ENCODE measurements at regions not wholly inside any gene's neighbourhood (a gene's known extent, or its start where the extent isn't known, plus 50 kb on each side); places are given as distances from the start of the nearest gene placed in this dataset.
A peak's percentile ranks its signal among the peaks of the same experiment; 100 is the strongest.
"Not testable (repeated sequence)": the region's sequence is repeated elsewhere in the genome, so short reads cannot be mapped to it uniquely, and the experiment has no call there.

DNA sequence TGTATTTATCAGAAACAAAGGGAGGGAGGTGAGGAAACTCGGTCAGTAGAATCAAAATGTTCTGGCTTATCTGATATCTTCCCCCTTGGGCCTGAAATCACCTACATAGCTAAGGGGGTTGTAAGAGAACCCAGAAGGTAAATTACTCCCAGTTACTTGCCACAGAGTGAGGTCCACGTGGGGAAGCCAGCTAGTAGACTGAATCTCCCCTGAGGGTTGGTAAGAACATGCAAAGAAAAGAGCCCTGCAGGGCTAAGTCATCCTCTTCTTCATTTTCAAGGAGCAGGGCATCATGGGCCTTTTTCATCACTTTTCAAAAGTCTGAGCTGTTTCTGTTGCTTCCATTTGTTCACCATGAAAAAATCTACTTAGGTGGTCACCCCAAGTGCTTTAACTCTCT is 115.4 kb downstream of the QRSL1 start:
- Histone ChIP-seq H3K9ac (no peak overlapping the region), H3K4me2 (no peak overlapping the region), H3K27ac (no peak overlapping the region)

GRCh38 chr6:106744029-106744428 is 114.7 kb downstream of the QRSL1 start:
- H3K27ac ChIP-seq, H3K4me3 ChIP-seq, H3K9ac ChIP-seq, H3K36me3 ChIP-seq, H3K27me3 ChIP-seq, H4K20me1 ChIP-seq, H3K4me2 ChIP-seq: not testable (repeated sequence)
- Histone ChIP-seq H3K4me1 (peaks cover 49% of the 10 kb centered on the region), H3K9me3 (peaks cover 33% of the 10 kb centered on the region)

More for the DNA sequence above, 115.4 kb downstream of the QRSL1 start:
- Histone ChIP-seq H3K36me3 (no peaks in the 10 kb centered on the region), H3K4me1 (peaks cover 44% of the 10 kb centered on the region), H3K9me3 (peaks cover 33% of the 10 kb centered on the region), H4K20me1 (no peaks in the 10 kb centered on the region), H3K27me3 (no peaks in the 10 kb centered on the region), H3K4me3 (no peak overlapping the region; the same call in 1 of the 2 replicates)
- no peak for TF ChIP-seq Cebpa-rat (IDR thresholded peaks at IDR 0.05)

- H3K4me1 ChIP-seq: peaks cover 53% of the 10 kb centered on the region
- no peak for TF ChIP-seq Cebpa-rat (IDR thresholded peaks at IDR 0.05)
- H3K36me3 ChIP-seq: no peaks in the 10 kb centered on the region
- no peak overlapping the region for H3K4me3 ChIP-seq
- H3K9ac ChIP-seq: no peak overlapping the region
- peaks cover 33% of the 10 kb centered on the region for H3K9me3 ChIP-seq
- no peaks in the 10 kb centered on the region for H4K20me1 ChIP-seq
- no peak overlapping the region; the same call in 1 of the 2 replicates for H3K4me2 ChIP-seq
- H3K27me3 ChIP-seq: no peaks in the 10 kb centered on the region
- H3K27ac ChIP-seq: no peak overlapping the region
Observed at GRCh38 chr6:106743612-106744011, 114.2 kb downstream of the QRSL1 start.

DNA sequence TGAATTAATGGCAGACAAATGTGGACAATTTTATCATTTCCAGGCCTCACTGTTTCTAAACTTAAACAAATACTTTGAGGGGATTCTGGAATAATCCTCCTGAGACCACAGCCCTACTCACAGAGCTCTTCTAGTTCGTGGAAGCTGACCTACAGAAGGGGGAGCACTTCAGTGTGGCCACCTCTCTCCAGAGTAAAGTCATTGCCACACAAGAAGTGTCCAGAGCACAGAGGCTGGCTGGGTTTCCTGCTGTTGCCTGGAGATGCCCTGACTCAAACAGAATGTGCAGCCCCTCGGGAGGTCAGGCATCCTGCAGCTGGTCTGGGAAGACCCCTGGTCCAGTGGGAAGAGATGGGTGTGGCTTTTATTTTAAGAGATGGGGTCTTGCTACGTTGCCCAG is 110.9 kb downstream of the QRSL1 start:
- Histone ChIP-seq H3K9me3 (peaks cover 33% of the 10 kb centered on the region), H3K4me1 (peaks cover 55% of the 10 kb centered on the region)

GRCh38 chr6:106739387-106739786 is 110.0 kb downstream of the QRSL1 start:
- peaks cover 56% of the 10 kb centered on the region for H3K4me1 ChIP-seq
- H3K4me3 ChIP-seq: no peak overlapping the region
- TF ChIP-seq Cebpa-rat (IDR thresholded peaks at IDR 0.05): no peak
- peak overlapping the region; percentile 74 for H3K4me2 ChIP-seq
- H3K9me3 ChIP-seq: peaks cover 28% of the 10 kb centered on the region
- no peak overlapping the region for H3K27ac ChIP-seq
- no peaks in the 10 kb centered on the region for H3K27me3 ChIP-seq
- no peaks in the 10 kb centered on the region for H3K36me3 ChIP-seq
- no peaks in the 10 kb centered on the region for H4K20me1 ChIP-seq
- no peak overlapping the region for H3K9ac ChIP-seq

More for the DNA sequence above, 110.9 kb downstream of the QRSL1 start:
- peak overlapping the region; percentile 74; the same call in 1 of the 2 replicates for H3K4me2 ChIP-seq
- H3K9ac ChIP-seq: no peak overlapping the region
- H4K20me1 ChIP-seq: no peaks in the 10 kb centered on the region
- no peaks in the 10 kb centered on the region for H3K27me3 ChIP-seq
- no peak overlapping the region for H3K4me3 ChIP-seq
- 0 out of 2 replicates have a peak overlapping the region, but pooled peaks have one; percentile 14 for H3K27ac ChIP-seq
- TF ChIP-seq Cebpa-rat (IDR thresholded peaks at IDR 0.05): no peak
- no peaks in the 10 kb centered on the region for H3K36me3 ChIP-seq

DNA sequence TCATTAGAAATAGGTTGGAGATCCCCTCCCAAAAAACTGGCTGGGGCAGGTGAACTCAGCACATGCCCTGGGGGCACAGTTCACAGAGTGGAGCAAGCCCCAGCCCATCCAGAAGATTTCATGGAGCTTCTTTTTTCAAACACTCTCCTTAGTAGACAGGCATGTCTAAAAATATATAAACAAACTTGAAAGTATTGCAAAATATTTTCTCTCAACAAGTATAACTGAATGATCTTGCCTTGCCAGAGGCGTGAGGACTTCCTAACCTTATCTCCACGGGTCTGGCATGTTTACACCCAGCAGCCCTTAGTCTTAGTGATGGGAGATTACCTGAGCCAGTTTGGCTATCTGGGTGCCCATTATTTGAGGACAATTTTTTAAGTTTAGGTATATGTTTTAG is 107.1 kb downstream of the QRSL1 start:
- Histone ChIP-seq H3K9ac (no peak overlapping the region), H3K36me3 (no peaks in the 10 kb centered on the region), H3K4me1 (peaks cover 49% of the 10 kb centered on the region), H3K27me3 (no peaks in the 10 kb centered on the region), H3K9me3 (peaks cover 6% of the 10 kb centered on the region; the same call in 1 of the 2 replicates), H4K20me1 (no peaks in the 10 kb centered on the region), H3K4me2 (peak overlapping the region; percentile 74), H3K4me3 (no peak overlapping the region), H3K27ac (peak overlapping the region; percentile 70; the same call in 1 of the 2 replicates)
- no peak for TF ChIP-seq Cebpa-rat (IDR thresholded peaks at IDR 0.05)

- 0 out of 2 replicates have a peak overlapping the region, but pooled peaks have one; percentile 15 for H3K4me3 ChIP-seq
- peaks cover 1% of the 10 kb centered on the region; the same call in 1 of the 2 replicates for H3K9me3 ChIP-seq
- no peaks in the 10 kb centered on the region for H3K27me3 ChIP-seq
- no peak for TF ChIP-seq Cebpa-rat (IDR thresholded peaks at IDR 0.05)
- H3K9ac ChIP-seq: no peak overlapping the region; the same call in 1 of the 2 replicates
- H4K20me1 ChIP-seq: no peaks in the 10 kb centered on the region
- H3K27ac ChIP-seq: peak overlapping the region; percentile 70
- peak overlapping the region; percentile 74 for H3K4me2 ChIP-seq
- peaks cover 56% of the 10 kb centered on the region for H3K4me1 ChIP-seq
- H3K36me3 ChIP-seq: no peaks in the 10 kb centered on the region
Observed at GRCh38 chr6:106735828-106736227, 106.5 kb downstream of the QRSL1 start.

GRCh38 chr6:106735136-106735633 is 105.8 kb downstream of the QRSL1 start:
- H3K4me1 ChIP-seq: peaks cover 55% of the 10 kb centered on the region
- H3K4me2 ChIP-seq: peak overlapping the region; percentile 74
- no peak for TF ChIP-seq Cebpa-rat (IDR thresholded peaks at IDR 0.05)
- H3K27ac ChIP-seq: peak overlapping the region; percentile 70
- H3K36me3 ChIP-seq: no peaks in the 10 kb centered on the region
- H4K20me1 ChIP-seq: no peaks in the 10 kb centered on the region
- H3K27me3 ChIP-seq: no peaks in the 10 kb centered on the region
- peak overlapping the region; percentile 15; the same call in 1 of the 2 replicates for H3K4me3 ChIP-seq
- no peaks in the 10 kb centered on the region for H3K9me3 ChIP-seq
- no peak overlapping the region; the same call in 1 of the 2 replicates for H3K9ac ChIP-seq

GRCh38 chr6:106733386-106733785 is 104.0 kb downstream of the QRSL1 start:
- Histone ChIP-seq H3K27ac (no peak overlapping the region), H3K4me3 (no peak overlapping the region), H3K36me3 (no peaks in the 10 kb centered on the region), H3K4me1 (peaks cover 37% of the 10 kb centered on the region), H3K27me3 (no peaks in the 10 kb centered on the region), H4K20me1 (no peaks in the 10 kb centered on the region), H3K4me2 (no peak overlapping the region), H3K9me3 (no peaks in the 10 kb centered on the region), H3K9ac (no peak overlapping the region)
- no peak for TF ChIP-seq Cebpa-rat (IDR thresholded peaks at IDR 0.05)

DNA sequence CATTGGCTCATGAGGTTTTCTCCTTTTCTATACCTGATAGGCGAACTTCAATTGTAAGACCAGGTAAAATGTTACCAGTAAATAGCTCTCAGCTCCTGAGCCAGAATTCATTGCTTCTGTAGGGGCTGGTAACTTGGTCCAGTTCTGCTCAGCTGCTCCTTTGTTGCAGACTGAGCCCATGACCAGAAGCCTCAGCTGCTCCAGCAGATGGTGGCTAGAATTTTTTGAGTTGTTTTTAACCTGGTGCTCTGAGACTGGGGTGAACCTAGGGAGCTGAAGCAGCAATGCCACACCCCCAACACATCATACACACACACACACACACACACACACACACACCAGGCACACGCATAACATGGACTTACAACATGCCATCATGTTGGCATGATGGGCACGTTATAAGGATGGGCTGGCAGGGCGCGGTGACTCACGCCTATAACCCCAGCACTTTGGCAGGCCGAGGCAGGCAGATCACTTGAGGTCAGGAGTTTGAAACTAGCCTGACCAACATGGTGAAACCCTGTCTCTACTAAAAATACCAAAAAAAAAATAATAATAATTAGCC is 103.1 kb downstream of the QRSL1 start:
- no peak overlapping the region for H3K9ac ChIP-seq
- H3K9me3 ChIP-seq: no peaks in the 10 kb centered on the region
- H3K4me2 ChIP-seq: no peak overlapping the region
- peaks cover 36% of the 10 kb centered on the region for H3K4me1 ChIP-seq
- TF ChIP-seq Cebpa-rat (IDR thresholded peaks at IDR 0.05): no peak
- no peaks in the 10 kb centered on the region for H3K27me3 ChIP-seq
- no peaks in the 10 kb centered on the region for H3K36me3 ChIP-seq
- H3K27ac ChIP-seq: no peak overlapping the region
- H3K4me3 ChIP-seq: no peak overlapping the region
- H4K20me1 ChIP-seq: no peaks in the 10 kb centered on the region

Measured in BLaER1 (cell line).